A673 (cell line): ENCODE measurements at regions not wholly inside any gene's neighbourhood (a gene's known extent, or its start where the extent isn't known, plus 50 kb on each side); places are given as distances from the start of the nearest gene placed in this dataset.

Experiments
- BruUV-seq: library from RNA; stranded (reverse); fragments of 400-500 nt; replicated peaks from 2 replicates; lab custom pipeline; 2021; lab: Mats Ljungman, UMichigan
- CTCF ChIA-PET: fragments of 300-600 bp; sonication (Branson Sonifier 250); formaldehyde crosslinking; loops from one replicate; lab custom pipeline; 2022; ENCODE audit warnings: antibody characterized with exemption; lab: Charles Lee
- POLR2A ChIA-PET: fragments of 300-600 bp; sonication (Branson Sonifier 250); formaldehyde crosslinking; loops from one replicate; lab custom pipeline; 2022; ENCODE audit warnings: antibody characterized with exemption; ENCODE audit not compliant: low non-redundant PET; lab: Charles Lee
- DNase-seq: peaks from one replicate; pipeline ENCODE4 v3.0.0-alpha.2; 2015; ENCODE audit warnings: low spot score
- H3K27ac ChIP-seq: fragments of 200-600 bp; sonication (generic); 2 replicates; pipeline ENCODE4 v1.5.1; 2016; ENCODE audit warnings: mixed run types, low read depth, mild to moderate bottlenecking, mixed read lengths, antibody characterized with exemption, low read length; ENCODE audit not compliant: poor library complexity, severe bottlenecking
- H3K27me3 ChIP-seq: fragments of 200-600 bp; sonication (generic); replicated peaks from 2 replicates; pipeline ENCODE4 v1.6.1; 2017; ENCODE audit warnings: mixed run types, low read depth, mild to moderate bottlenecking, mixed read lengths, antibody characterized with exemption, low read length; ENCODE audit not compliant: insufficient read depth, poor library complexity
- H3K36me3 ChIP-seq: fragments of 200-600 bp; sonication (generic); 2 replicates; pipeline ENCODE4 v1.6.1; 2016; ENCODE audit warnings: mixed run types, mild to moderate bottlenecking, mixed read lengths, antibody characterized with exemption, low read length; ENCODE audit not compliant: insufficient read depth, poor library complexity, severe bottlenecking
- H3K4me1 ChIP-seq: fragments of 200-600 bp; sonication (generic); 2 replicates; pipeline ENCODE4 v1.6.1; 2017; ENCODE audit warnings: mixed run types, mild to moderate bottlenecking, mixed read lengths, antibody characterized with exemption, low read length; ENCODE audit not compliant: insufficient read depth, poor library complexity, severe bottlenecking
- H3K4me3 ChIP-seq: fragments of 200-600 bp; sonication (generic); 2 replicates; pipeline ENCODE4 v1.5.1; 2016; ENCODE audit warnings: low read depth, mixed run types, mild to moderate bottlenecking, mixed read lengths, low read length; ENCODE audit not compliant: poor library complexity, severe bottlenecking
- H3K9me3 ChIP-seq: fragments of 200-600 bp; sonication (generic); 2 replicates; pipeline ENCODE4 v1.6.1; 2016; ENCODE audit warnings: mixed run types, low read depth, mild to moderate bottlenecking, mixed read lengths, antibody characterized with exemption, low read length; ENCODE audit not compliant: poor library complexity, severe bottlenecking
- CTCF ChIP-seq: fragments of 300-800, 200-600 bp; sonication (generic); conservative IDR thresholded peaks from 2 replicates; pipeline ENCODE4 v1.5.1; 2017; ENCODE audit warnings: low read depth, mild to moderate bottlenecking, antibody characterized with exemption, low read length, moderate library complexity, mixed read lengths
- EZH2 ChIP-seq: fragments of 200-600 bp; sonication (generic); IDR thresholded peaks from 2 replicates; pipeline ENCODE4 v1.6.1; 2017; ENCODE audit warnings: borderline replicate concordance, low read depth, mild to moderate bottlenecking, mixed read lengths, antibody characterized with exemption, low read length; ENCODE audit not compliant: poor library complexity, severe bottlenecking
- intact Hi-C: fragments of 100-400 bp; cut with micrococcal nuclease; formaldehyde crosslinking; loops from one replicate; pipeline ENCODE4 v1.10.0; 2022; ENCODE audit not compliant: unreplicated experiment

DNA sequence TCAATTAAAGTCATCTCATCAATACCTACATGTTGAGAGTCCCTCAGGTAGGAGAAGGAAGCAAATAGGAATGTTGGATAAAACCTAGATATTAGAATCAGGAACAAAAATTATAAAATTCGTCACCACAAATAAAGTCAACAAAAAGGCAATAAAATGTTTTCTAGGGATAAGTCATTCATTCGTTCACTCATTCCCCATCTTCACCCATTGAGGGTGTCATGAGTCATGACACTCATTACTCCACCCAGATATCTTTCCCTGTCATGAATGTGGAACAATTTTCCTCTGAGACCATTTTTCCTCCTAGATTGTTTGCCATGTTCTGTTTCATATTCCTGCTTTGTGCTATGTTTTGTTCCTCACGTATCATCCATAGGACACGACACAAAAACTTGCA, 50.9 kb upstream of the OLIG3 start:
- Histone ChIP-seq H3K36me3 (no peaks in the 10 kb centered on the region), H3K27ac (no peak overlapping the region), H3K4me1 (no peaks in the 10 kb centered on the region), H3K4me3 (no peak overlapping the region), H3K27me3 (peaks cover 2% of the 10 kb centered on the region), H3K9me3 (no peaks in the 10 kb centered on the region)
- POLR2A ChIA-PET = no interaction called here
- CTCF ChIA-PET = no interaction called here
- BruUV-seq = no TSS peak
- DNase-seq = no peak
- TF ChIP-seq CTCF (no peak), EZH2 (no peak)
- intact Hi-C loops = no loop called here

- Histone ChIP-seq H3K27me3 (peaks cover 14% of the 10 kb centered on the region), H3K4me3 (no peak overlapping the region), H3K4me1 (no peaks in the 10 kb centered on the region), H3K9me3 (no peaks in the 10 kb centered on the region), H3K36me3 (no peaks in the 10 kb centered on the region), H3K27ac (no peak overlapping the region)
- ChIA-PET CTCF (no interaction called here), POLR2A (no interaction called here)
- no peak for DNase-seq
- intact Hi-C loops = no loop called here
- BruUV-seq = no TSS peak
- no peak for TF ChIP-seq CTCF
- TF ChIP-seq EZH2 = no peak
Observed at GRCh38 chr6:137547186-137547585, 53.0 kb upstream of the OLIG3 start.

DNA sequence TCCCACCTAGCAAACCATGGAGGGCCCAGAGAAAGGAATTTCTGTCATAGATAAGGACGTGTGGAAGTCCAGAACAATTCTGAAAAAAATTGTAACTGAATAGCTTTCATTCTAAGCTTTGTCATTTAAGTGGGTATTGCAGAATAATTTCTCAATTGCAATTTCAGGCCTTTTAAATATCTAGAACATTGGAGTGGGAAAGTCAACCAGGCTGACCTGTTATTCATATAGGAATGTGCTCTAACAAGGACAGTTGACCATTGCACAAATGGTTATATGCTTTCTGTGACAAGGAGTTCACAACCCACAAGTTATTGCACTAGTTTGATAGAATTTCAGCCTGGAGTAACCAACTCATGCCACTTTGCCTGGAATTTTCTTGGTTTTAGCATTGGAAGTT, 53.4 kb upstream of the OLIG3 start:
- Histone ChIP-seq H3K9me3 (no peaks in the 10 kb centered on the region), H3K4me3 (no peak overlapping the region), H3K27ac (no peak overlapping the region), H3K4me1 (no peaks in the 10 kb centered on the region), H3K36me3 (no peaks in the 10 kb centered on the region), H3K27me3 (peaks cover 15% of the 10 kb centered on the region)
- TF ChIP-seq CTCF = no peak
- no peak for TF ChIP-seq EZH2
- POLR2A ChIA-PET = no interaction called here
- intact Hi-C loops = no loop called here
- no TSS peak for BruUV-seq
- CTCF ChIA-PET = no interaction called here
- DNase-seq = no peak
